Peyer's patch (tissue), 4 donors: ENCODE measurements at regions not wholly inside any gene's neighbourhood (a gene's known extent, or its start where the extent isn't known, plus 50 kb on each side); places are given as distances from the start of the nearest gene placed in this dataset.

Experiments used
- POLR2A ChIP-seq, 2 donors: fragments of 450-650 bp; IDR thresholded peaks; one replicate each; pipeline ENCODE4 v1.5.1; 2017; ENCODE audit warnings: antibody characterized with exemption in 2 of 2, mild to moderate bottlenecking in 2 of 2, moderate library complexity in 2 of 2
- TF ChIP-seq, protein P1 (sequence below), 6 experiments: fragments of 450-650 bp in 4 of 6; fragments of 200-600 bp in 2 of 6; sonication (generic) in 1 of 6; IDR thresholded peaks; one replicate each; pipeline ENCODE4 v1.5.1; 2017 to 2019; ENCODE audit warnings: antibody characterized with exemption in 6 of 6, mild to moderate bottlenecking in 3 of 6, moderate library complexity in 1 of 6

DNA sequence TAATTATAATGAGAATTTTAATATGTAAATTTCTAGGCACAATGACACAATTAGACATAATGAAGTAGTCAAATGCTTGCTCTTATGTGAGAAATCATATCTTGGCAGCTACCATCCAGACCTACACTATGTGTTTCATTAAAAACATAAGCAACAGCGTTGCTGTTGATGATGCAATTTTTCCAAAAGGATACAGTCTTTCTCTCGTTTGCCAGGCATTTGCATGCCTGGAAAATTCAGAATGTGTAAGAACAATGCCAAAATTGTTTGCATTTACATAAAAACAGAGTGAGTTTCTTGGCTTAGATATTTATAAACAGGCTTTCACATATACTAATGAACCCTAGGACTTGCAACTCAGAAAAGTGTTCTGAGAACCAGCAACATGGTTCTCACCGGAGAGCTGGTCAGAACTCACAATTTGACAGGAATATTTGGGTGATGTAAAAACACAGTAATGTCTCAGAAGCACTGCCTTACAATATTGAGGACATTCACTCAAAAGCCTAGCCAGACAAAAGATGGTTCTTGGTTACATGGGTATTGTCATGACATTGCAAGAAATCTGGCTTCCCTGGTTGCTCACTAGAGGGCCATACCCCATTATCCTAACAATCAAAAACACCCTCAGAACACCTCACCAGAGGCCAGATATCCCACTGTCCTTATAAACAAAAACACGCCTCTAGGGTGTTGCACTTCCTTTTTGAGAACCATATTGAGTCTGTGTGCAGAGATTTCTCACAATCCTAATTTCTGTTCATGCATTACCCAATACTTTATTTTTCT is 1029.0 kb upstream of the AGA start:
- TF ChIP-seq POLR2A (IDR thresholded peaks at IDR 0.05): no peak
- TF ChIP-seq, protein P1, sequence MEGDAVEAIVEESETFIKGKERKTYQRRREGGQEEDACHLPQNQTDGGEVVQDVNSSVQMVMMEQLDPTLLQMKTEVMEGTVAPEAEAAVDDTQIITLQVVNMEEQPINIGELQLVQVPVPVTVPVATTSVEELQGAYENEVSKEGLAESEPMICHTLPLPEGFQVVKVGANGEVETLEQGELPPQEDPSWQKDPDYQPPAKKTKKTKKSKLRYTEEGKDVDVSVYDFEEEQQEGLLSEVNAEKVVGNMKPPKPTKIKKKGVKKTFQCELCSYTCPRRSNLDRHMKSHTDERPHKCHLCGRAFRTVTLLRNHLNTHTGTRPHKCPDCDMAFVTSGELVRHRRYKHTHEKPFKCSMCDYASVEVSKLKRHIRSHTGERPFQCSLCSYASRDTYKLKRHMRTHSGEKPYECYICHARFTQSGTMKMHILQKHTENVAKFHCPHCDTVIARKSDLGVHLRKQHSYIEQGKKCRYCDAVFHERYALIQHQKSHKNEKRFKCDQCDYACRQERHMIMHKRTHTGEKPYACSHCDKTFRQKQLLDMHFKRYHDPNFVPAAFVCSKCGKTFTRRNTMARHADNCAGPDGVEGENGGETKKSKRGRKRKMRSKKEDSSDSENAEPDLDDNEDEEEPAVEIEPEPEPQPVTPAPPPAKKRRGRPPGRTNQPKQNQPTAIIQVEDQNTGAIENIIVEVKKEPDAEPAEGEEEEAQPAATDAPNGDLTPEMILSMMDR (IDR thresholded peaks at IDR 0.05): no peak
